ENCODE measurements at regions not wholly inside any gene's neighbourhood (a gene's known extent, or its start where the extent isn't known, plus 50 kb on each side); places are given as distances from the start of the nearest gene placed in this dataset.

GRCh38 chr6:15714658-15715057, 51.8 kb upstream of the DTNBP1 start:
- no peak overlapping the region for H3K9ac ChIP-seq
- H3K4me2 ChIP-seq, result no peak overlapping the region
- H3K4me3 ChIP-seq (ENCODE audit: low read depth in 2 of 2, low read length in 1 of 2), result no peak overlapping the region
- H3K9me3 ChIP-seq, result no peaks in the 10 kb centered on the region
- H3K4me1 ChIP-seq (ENCODE audit: control insufficient read depth in 1 of 2, insufficient read depth in 2 of 2, low read depth in 1 of 2, low read length in 1 of 2), result no peaks in the 10 kb centered on the region
- H3F3A ChIP-seq (replicated peaks; ENCODE audit: insufficient read depth), result no peaks in the 10 kb centered on the region
- ChIA-PET POLR2A (no interaction called here), CTCF (no interaction called here)
- no peak overlapping the region for H2AFZ ChIP-seq (ENCODE audit: low read depth)
- WGBS (ENCODE audit: low lambda C conversion rate), result 51% methylated on average over 2 of the region's 2 CpGs
- H3K9me2 ChIP-seq, result no peaks in the 10 kb centered on the region
- no peaks in the 10 kb centered on the region for H4K20me1 ChIP-seq (ENCODE audit: insufficient read depth)
- H3K27ac ChIP-seq (ENCODE audit: low read depth in 2 of 2, low read length in 1 of 2), result no peak overlapping the region
- no peaks in the 10 kb centered on the region for H3K79me2 ChIP-seq (ENCODE audit: insufficient read depth)
- no peaks in the 10 kb centered on the region for H3K27me3 ChIP-seq (ENCODE audit: insufficient read depth)
- no peak for DNase-seq
- TF ChIP-seq EZH2phosphoT487 (IDR thresholded peaks at IDR 0.05; ENCODE audit: borderline replicate concordance, low read depth) (no peak), TEAD4 (IDR thresholded peaks at IDR 0.05; ENCODE audit: borderline replicate concordance, insufficient read depth) (no peak), JUND (IDR thresholded peaks at IDR 0.05) (no peak), FOXM1 (IDR thresholded peaks at IDR 0.05; ENCODE audit: low read depth) (no peak), RCOR1 (IDR thresholded peaks at IDR 0.05; ENCODE audit: low read length) (no peak), USF2 (IDR thresholded peaks at IDR 0.05; ENCODE audit: borderline replicate concordance, low read depth, low read length) (no peak), IRF3 (IDR thresholded peaks at IDR 0.05; ENCODE audit: low read depth, low read length) (no peak), SIN3A (IDR thresholded peaks at IDR 0.05; ENCODE audit: borderline replicate concordance, low read depth, low read length) (no peak), MEF2A (IDR thresholded peaks at IDR 0.05; ENCODE audit: borderline replicate concordance, low read depth) (no peak), ZBTB33 (IDR thresholded peaks at IDR 0.05; ENCODE audit: borderline replicate concordance, low read depth) (no peak), PBX3 (IDR thresholded peaks at IDR 0.05) (no peak), GABPA (IDR thresholded peaks at IDR 0.05; ENCODE audit: low read depth) (no peak), CHD2 (IDR thresholded peaks at IDR 0.05; ENCODE audit: low read length, partially characterized antibody) (no peak), FOXJ3 (CRISPR knock-in tag; IDR thresholded peaks at IDR 0.05) (no peak)
- TF ChIP-seq, protein P1, sequence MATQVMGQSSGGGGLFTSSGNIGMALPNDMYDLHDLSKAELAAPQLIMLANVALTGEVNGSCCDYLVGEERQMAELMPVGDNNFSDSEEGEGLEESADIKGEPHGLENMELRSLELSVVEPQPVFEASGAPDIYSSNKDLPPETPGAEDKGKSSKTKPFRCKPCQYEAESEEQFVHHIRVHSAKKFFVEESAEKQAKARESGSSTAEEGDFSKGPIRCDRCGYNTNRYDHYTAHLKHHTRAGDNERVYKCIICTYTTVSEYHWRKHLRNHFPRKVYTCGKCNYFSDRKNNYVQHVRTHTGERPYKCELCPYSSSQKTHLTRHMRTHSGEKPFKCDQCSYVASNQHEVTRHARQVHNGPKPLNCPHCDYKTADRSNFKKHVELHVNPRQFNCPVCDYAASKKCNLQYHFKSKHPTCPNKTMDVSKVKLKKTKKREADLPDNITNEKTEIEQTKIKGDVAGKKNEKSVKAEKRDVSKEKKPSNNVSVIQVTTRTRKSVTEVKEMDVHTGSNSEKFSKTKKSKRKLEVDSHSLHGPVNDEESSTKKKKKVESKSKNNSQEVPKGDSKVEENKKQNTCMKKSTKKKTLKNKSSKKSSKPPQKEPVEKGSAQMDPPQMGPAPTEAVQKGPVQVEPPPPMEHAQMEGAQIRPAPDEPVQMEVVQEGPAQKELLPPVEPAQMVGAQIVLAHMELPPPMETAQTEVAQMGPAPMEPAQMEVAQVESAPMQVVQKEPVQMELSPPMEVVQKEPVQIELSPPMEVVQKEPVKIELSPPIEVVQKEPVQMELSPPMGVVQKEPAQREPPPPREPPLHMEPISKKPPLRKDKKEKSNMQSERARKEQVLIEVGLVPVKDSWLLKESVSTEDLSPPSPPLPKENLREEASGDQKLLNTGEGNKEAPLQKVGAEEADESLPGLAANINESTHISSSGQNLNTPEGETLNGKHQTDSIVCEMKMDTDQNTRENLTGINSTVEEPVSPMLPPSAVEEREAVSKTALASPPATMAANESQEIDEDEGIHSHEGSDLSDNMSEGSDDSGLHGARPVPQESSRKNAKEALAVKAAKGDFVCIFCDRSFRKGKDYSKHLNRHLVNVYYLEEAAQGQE (IDR thresholded peaks at IDR 0.05; ENCODE audit: low read depth, low read length), result no peak
- H3K36me3 ChIP-seq (replicated peaks in 1 of 2; ENCODE audit: control insufficient read depth in 1 of 2, insufficient read depth in 2 of 2, low read length in 1 of 2), result no peaks in the 10 kb centered on the region
